NCI-H748 (cell line): ENCODE measurements at regions not wholly inside any gene's neighbourhood (a gene's known extent, or its start where the extent isn't known, plus 50 kb on each side); places are given as distances from the start of the nearest gene placed in this dataset.
A peak's percentile ranks its signal among the peaks of the same experiment; 100 is the strongest.
"Not testable (repeated sequence)": the region's sequence is repeated elsewhere in the genome, so short reads cannot be mapped to it uniquely, and the experiment has no call there.

ENCODE experiments used
- DNase-seq: peaks from one replicate; lab custom pipeline; 2025; ENCODE audit not compliant: unreplicated experiment; lab: John Stamatoyannopoulos, UW

- DNase-seq = no peak
Observed at GRCh38 chr6:1445650-1446330, 56.4 kb downstream of the FOXF2 start.

- no peak for DNase-seq
Observed at GRCh38 chr6:1449896-1450295, 60.5 kb downstream of the FOXF2 start.

GRCh38 chr6:1453024-1453423 lies 63.6 kb downstream of the FOXF2 start:
- no peak for DNase-seq

GRCh38 chr6:1456816-1457215 lies 67.4 kb downstream of the FOXF2 start:
- DNase-seq = not testable (repeated sequence)

- DNase-seq = no peak
Observed at GRCh38 chr6:1461207-1461606, 71.8 kb downstream of the FOXF2 start.

- no peak for DNase-seq
Observed at GRCh38 chr6:1461736-1462135, 72.4 kb downstream of the FOXF2 start.

- DNase-seq = no peak
Observed at GRCh38 chr6:1463275-1463674, 73.9 kb downstream of the FOXF2 start.

- DNase-seq = no peak
Observed at GRCh38 chr6:1463751-1464426, 74.5 kb downstream of the FOXF2 start.

- peak; percentile 17 for DNase-seq
Observed at GRCh38 chr6:1464781-1465370, 75.5 kb downstream of the FOXF2 start.

- no peak for DNase-seq
Observed at GRCh38 chr6:1468126-1468525, 78.8 kb downstream of the FOXF2 start.

- no peak for DNase-seq
Observed at GRCh38 chr6:1470040-1470439, 80.7 kb downstream of the FOXF2 start.

- DNase-seq = no peak
Observed at GRCh38 chr6:1472643-1473042, 83.3 kb downstream of the FOXF2 start.

- no peak for DNase-seq
Observed at GRCh38 chr6:1473166-1473565, 83.8 kb downstream of the FOXF2 start.

GRCh38 chr6:1473598-1473997 lies 84.2 kb downstream of the FOXF2 start:
- DNase-seq = no peak

- no peak for DNase-seq
Observed at GRCh38 chr6:1474205-1474604, 84.8 kb downstream of the FOXF2 start.

- DNase-seq = no peak
Observed at GRCh38 chr6:1475174-1475573, 85.8 kb downstream of the FOXF2 start.

GRCh38 chr6:1477432-1478090 lies 88.2 kb downstream of the FOXF2 start:
- DNase-seq = no peak

- DNase-seq = not testable (repeated sequence)
Observed at GRCh38 chr6:1478163-1478826, 88.9 kb downstream of the FOXF2 start.

- DNase-seq = no peak
Observed at GRCh38 chr6:1479095-1479494, 89.7 kb downstream of the FOXF2 start.

- DNase-seq = no peak
Observed at GRCh38 chr6:1479601-1480221, 90.3 kb downstream of the FOXF2 start.

- DNase-seq = no peak
Observed at GRCh38 chr6:1481286-1481685, 91.9 kb downstream of the FOXF2 start.
